A673 (cell line): ENCODE measurements at regions not wholly inside any gene's neighbourhood (a gene's known extent, or its start where the extent isn't known, plus 50 kb on each side); places are given as distances from the start of the nearest gene placed in this dataset.

Experiments
- BruUV-seq: library from RNA; stranded (reverse); fragments of 400-500 nt; replicated peaks from 2 replicates; lab custom pipeline; 2021; lab: Mats Ljungman, UMichigan
- CTCF ChIA-PET: fragments of 300-600 bp; sonication (Branson Sonifier 250); formaldehyde crosslinking; loops from one replicate; lab custom pipeline; 2022; ENCODE audit warnings: antibody characterized with exemption; lab: Charles Lee
- POLR2A ChIA-PET: fragments of 300-600 bp; sonication (Branson Sonifier 250); formaldehyde crosslinking; loops from one replicate; lab custom pipeline; 2022; ENCODE audit warnings: antibody characterized with exemption; ENCODE audit not compliant: low non-redundant PET; lab: Charles Lee
- DNase-seq: peaks from one replicate; pipeline ENCODE4 v3.0.0-alpha.2; 2015; ENCODE audit warnings: low spot score
- H3K27ac ChIP-seq: fragments of 200-600 bp; sonication (generic); 2 replicates; pipeline ENCODE4 v1.5.1; 2016; ENCODE audit warnings: mixed run types, low read depth, mild to moderate bottlenecking, mixed read lengths, antibody characterized with exemption, low read length; ENCODE audit not compliant: poor library complexity, severe bottlenecking
- H3K27me3 ChIP-seq: fragments of 200-600 bp; sonication (generic); replicated peaks from 2 replicates; pipeline ENCODE4 v1.6.1; 2017; ENCODE audit warnings: mixed run types, low read depth, mild to moderate bottlenecking, mixed read lengths, antibody characterized with exemption, low read length; ENCODE audit not compliant: insufficient read depth, poor library complexity
- H3K36me3 ChIP-seq: fragments of 200-600 bp; sonication (generic); 2 replicates; pipeline ENCODE4 v1.6.1; 2016; ENCODE audit warnings: mixed run types, mild to moderate bottlenecking, mixed read lengths, antibody characterized with exemption, low read length; ENCODE audit not compliant: insufficient read depth, poor library complexity, severe bottlenecking
- H3K4me1 ChIP-seq: fragments of 200-600 bp; sonication (generic); 2 replicates; pipeline ENCODE4 v1.6.1; 2017; ENCODE audit warnings: mixed run types, mild to moderate bottlenecking, mixed read lengths, antibody characterized with exemption, low read length; ENCODE audit not compliant: insufficient read depth, poor library complexity, severe bottlenecking
- H3K4me3 ChIP-seq: fragments of 200-600 bp; sonication (generic); 2 replicates; pipeline ENCODE4 v1.5.1; 2016; ENCODE audit warnings: low read depth, mixed run types, mild to moderate bottlenecking, mixed read lengths, low read length; ENCODE audit not compliant: poor library complexity, severe bottlenecking
- H3K9me3 ChIP-seq: fragments of 200-600 bp; sonication (generic); 2 replicates; pipeline ENCODE4 v1.6.1; 2016; ENCODE audit warnings: mixed run types, low read depth, mild to moderate bottlenecking, mixed read lengths, antibody characterized with exemption, low read length; ENCODE audit not compliant: poor library complexity, severe bottlenecking
- EZH2 ChIP-seq: fragments of 200-600 bp; sonication (generic); IDR thresholded peaks from 2 replicates; pipeline ENCODE4 v1.6.1; 2017; ENCODE audit warnings: borderline replicate concordance, low read depth, mild to moderate bottlenecking, mixed read lengths, antibody characterized with exemption, low read length; ENCODE audit not compliant: poor library complexity, severe bottlenecking
- intact Hi-C: fragments of 100-400 bp; cut with micrococcal nuclease; formaldehyde crosslinking; loops from one replicate; pipeline ENCODE4 v1.10.0; 2022; ENCODE audit not compliant: unreplicated experiment
- TF ChIP-seq, protein P1 (sequence below): fragments of 300-800, 200-600 bp; sonication (generic); conservative IDR thresholded peaks from 2 replicates; pipeline ENCODE4 v1.5.1; 2017; ENCODE audit warnings: low read depth, mild to moderate bottlenecking, antibody characterized with exemption, low read length, moderate library complexity, mixed read lengths

DNA sequence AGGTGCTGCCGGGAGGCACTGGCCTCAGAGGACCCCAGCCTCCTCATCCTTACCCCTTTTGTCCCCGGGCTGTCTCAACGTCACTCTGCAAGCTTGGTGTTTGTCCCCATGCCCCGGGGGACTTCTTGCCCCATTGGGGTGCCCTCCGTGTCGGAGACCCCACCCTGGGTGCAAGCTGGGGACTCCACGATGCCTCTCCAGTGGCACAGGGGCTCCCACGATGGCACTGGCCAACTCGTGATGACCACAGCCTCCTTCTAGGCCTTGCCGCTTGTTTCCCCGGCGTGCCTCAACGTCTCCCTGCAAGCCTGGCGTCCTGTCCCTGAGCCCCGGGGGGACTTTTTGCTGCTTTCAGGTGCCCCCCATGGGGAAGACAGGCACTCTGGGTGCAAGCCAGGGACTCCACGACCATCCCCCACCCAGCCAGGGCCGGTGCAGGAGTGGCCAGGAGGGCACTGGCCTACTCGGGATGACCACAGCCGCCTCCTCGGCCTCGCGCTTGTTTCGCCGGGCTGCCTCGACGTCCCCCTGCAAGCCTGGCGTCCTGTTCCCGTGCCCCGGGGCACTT is 237.0 kb downstream of the TUBA3C start:
- BruUV-seq: no TSS peak
- no peaks in the 10 kb centered on the region for H3K27me3 ChIP-seq
- H3K27ac ChIP-seq: no peak overlapping the region
- DNase-seq: no peak
- POLR2A ChIA-PET: no interaction called here
- intact Hi-C loops: loop anchor here (10.0 kb wide), 1 partner anchor 50 kb away; no protein-coding TSS in a partner anchor
- no peak overlapping the region for H3K4me3 ChIP-seq
- H3K4me1 ChIP-seq: no peaks in the 10 kb centered on the region
- CTCF ChIA-PET: no interaction called here
- H3K9me3 ChIP-seq: no peaks in the 10 kb centered on the region
- no peak for TF ChIP-seq EZH2
- TF ChIP-seq, protein P1, sequence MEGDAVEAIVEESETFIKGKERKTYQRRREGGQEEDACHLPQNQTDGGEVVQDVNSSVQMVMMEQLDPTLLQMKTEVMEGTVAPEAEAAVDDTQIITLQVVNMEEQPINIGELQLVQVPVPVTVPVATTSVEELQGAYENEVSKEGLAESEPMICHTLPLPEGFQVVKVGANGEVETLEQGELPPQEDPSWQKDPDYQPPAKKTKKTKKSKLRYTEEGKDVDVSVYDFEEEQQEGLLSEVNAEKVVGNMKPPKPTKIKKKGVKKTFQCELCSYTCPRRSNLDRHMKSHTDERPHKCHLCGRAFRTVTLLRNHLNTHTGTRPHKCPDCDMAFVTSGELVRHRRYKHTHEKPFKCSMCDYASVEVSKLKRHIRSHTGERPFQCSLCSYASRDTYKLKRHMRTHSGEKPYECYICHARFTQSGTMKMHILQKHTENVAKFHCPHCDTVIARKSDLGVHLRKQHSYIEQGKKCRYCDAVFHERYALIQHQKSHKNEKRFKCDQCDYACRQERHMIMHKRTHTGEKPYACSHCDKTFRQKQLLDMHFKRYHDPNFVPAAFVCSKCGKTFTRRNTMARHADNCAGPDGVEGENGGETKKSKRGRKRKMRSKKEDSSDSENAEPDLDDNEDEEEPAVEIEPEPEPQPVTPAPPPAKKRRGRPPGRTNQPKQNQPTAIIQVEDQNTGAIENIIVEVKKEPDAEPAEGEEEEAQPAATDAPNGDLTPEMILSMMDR: no peak
- H3K36me3 ChIP-seq: no peaks in the 10 kb centered on the region

DNA sequence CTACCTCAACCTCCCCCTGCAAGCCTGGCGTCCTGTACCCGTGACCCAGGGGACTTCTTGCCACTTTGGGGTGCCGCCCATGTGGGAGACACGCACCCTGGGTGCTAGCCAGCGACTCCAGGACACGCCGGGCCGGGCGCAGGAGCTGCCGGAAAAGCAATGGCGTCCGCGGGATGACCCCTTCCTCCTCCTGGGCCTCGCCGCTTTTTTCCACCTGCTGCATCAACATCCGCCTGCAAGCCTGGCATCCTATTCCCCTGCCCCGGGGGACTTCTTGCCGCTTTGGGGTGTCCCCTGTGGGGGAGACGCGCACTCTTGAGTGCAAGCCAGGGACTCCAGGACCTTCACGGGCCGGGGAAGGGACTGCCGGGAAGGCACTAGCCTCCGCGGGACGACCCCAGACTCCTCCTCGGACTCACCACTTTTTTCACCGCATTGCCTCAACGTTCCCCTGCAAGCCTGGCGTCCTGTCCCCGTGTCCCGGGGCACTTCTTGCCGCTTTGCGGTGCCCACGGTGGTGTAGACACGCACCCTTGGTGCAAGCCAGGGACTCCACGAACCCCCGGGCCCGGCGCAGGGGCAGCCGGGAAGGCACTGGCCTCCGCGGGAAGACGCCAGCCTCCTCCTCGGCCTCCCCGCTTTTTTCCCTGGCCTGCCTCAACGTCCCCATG is 237.8 kb downstream of the TUBA3C start:
- ChIA-PET POLR2A (no interaction called here), CTCF (no interaction called here)
- no peak for DNase-seq
- Histone ChIP-seq H3K9me3 (no peaks in the 10 kb centered on the region), H3K4me1 (no peaks in the 10 kb centered on the region), H3K36me3 (no peaks in the 10 kb centered on the region), H3K4me3 (no peak overlapping the region), H3K27me3 (no peaks in the 10 kb centered on the region), H3K27ac (no peak overlapping the region)
- no TSS peak for BruUV-seq
- TF ChIP-seq, protein P1: no peak
- no peak for TF ChIP-seq EZH2
- intact Hi-C loops: loop anchor here (10.0 kb wide), 1 partner anchor 51 kb away; no protein-coding TSS in a partner anchor

DNA sequence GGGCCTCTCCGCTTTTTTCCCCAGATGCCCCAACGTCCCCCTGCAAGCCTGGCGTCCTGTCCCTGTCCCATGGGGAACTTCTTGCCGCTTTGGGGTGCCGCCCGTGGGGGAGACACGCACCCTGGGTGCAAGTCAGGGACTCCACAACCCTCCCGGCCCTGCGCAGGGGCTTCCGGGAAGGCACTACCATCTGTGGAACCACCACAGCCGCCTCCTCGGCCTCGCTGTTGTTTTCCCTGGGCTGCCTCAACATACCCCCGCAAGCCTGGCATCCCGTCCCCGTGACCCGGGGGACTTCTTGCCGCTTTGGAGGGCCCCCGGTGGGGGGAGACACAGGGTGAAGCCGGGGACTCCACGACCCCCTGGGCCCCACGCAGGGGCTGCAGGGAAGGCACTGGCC is 238.4 kb downstream of the TUBA3C start:
- ChIA-PET POLR2A (no interaction called here), CTCF (no interaction called here)
- Histone ChIP-seq H3K36me3 (no peaks in the 10 kb centered on the region), H3K4me3 (no peak overlapping the region), H3K27ac (no peak overlapping the region), H3K27me3 (no peaks in the 10 kb centered on the region), H3K9me3 (no peaks in the 10 kb centered on the region), H3K4me1 (no peaks in the 10 kb centered on the region)
- BruUV-seq: no TSS peak
- DNase-seq: no peak
- TF ChIP-seq, protein P1: no peak
- no peak for TF ChIP-seq EZH2
- intact Hi-C loops: loop anchor here (10.0 kb wide), 1 partner anchor 52 kb away; no protein-coding TSS in a partner anchor
